ENCODE measurements at regions not wholly inside any gene's neighbourhood (a gene's known extent, or its start where the extent isn't known, plus 50 kb on each side); places are given as distances from the start of the nearest gene placed in this dataset.

- H3K9me3 ChIP-seq (ENCODE audit: low read length), result no peaks in the 10 kb centered on the region
- no peaks in the 10 kb centered on the region for H3K9me2 ChIP-seq (ENCODE audit: low read depth, low read length)
- no peaks in the 10 kb centered on the region for H3K27me3 ChIP-seq (ENCODE audit: insufficient read depth, low read length)
- no peak for TF ChIP-seq EZH2 (IDR thresholded peaks at IDR 0.05; ENCODE audit: borderline replicate concordance, low read length)
- H3F3A ChIP-seq (ENCODE audit: insufficient read depth, low read length), result no peaks in the 10 kb centered on the region
- H3K36me3 ChIP-seq (ENCODE audit: insufficient read depth, low read length), result no peaks in the 10 kb centered on the region
- H3K4me3 ChIP-seq (ENCODE audit: low read depth, low read length, poor library complexity, severe bottlenecking), result no peak overlapping the region
- no peak overlapping the region for H3K4me2 ChIP-seq (ENCODE audit: low read length)
- H3K4me1 ChIP-seq (ENCODE audit: insufficient read depth, low read length, severe bottlenecking), result no peaks in the 10 kb centered on the region
- no peak overlapping the region for H3K9ac ChIP-seq (ENCODE audit: low read length)
- H3K27ac ChIP-seq (ENCODE audit: low read depth, low read length, poor library complexity, severe bottlenecking), result no peak overlapping the region
- H2AFZ ChIP-seq (ENCODE audit: low read length), result no peak overlapping the region
- no peaks in the 10 kb centered on the region for H4K20me1 ChIP-seq (ENCODE audit: insufficient read depth, low read length)
- no peaks in the 10 kb centered on the region for H3K79me2 ChIP-seq (ENCODE audit: insufficient read depth, low read length)
These were observed 440.3 kb upstream of the AADAT start for GRCh38 chr4:170529748-170530722.

- Histone ChIP-seq H3K4me3 (ENCODE audit: low read depth, low read length, poor library complexity, severe bottlenecking) (no peak overlapping the region), H3K4me1 (ENCODE audit: insufficient read depth, low read length, severe bottlenecking) (no peaks in the 10 kb centered on the region), H3K36me3 (ENCODE audit: insufficient read depth, low read length) (no peaks in the 10 kb centered on the region), H3K9me2 (ENCODE audit: low read depth, low read length) (no peaks in the 10 kb centered on the region), H3K9me3 (ENCODE audit: low read length) (no peaks in the 10 kb centered on the region), H3K79me2 (ENCODE audit: insufficient read depth, low read length) (no peaks in the 10 kb centered on the region), H3K27me3 (ENCODE audit: insufficient read depth, low read length) (no peaks in the 10 kb centered on the region), H3K9ac (ENCODE audit: low read length) (no peak overlapping the region), H3K4me2 (ENCODE audit: low read length) (no peak overlapping the region), H2AFZ (ENCODE audit: low read length) (no peak overlapping the region), H3F3A (ENCODE audit: insufficient read depth, low read length) (no peaks in the 10 kb centered on the region), H3K27ac (ENCODE audit: low read depth, low read length, poor library complexity, severe bottlenecking) (no peak overlapping the region), H4K20me1 (ENCODE audit: insufficient read depth, low read length) (no peaks in the 10 kb centered on the region)
- TF ChIP-seq CTCF (IDR thresholded peaks at IDR 0.05; ENCODE audit: low read length), result no peak
- TF ChIP-seq EZH2 (IDR thresholded peaks at IDR 0.05; ENCODE audit: borderline replicate concordance, low read length), result no peak
These were observed 436.7 kb upstream of the AADAT start for GRCh38 chr4:170526471-170526870.

GRCh38 chr4:170522427-170522970, 432.7 kb upstream of the AADAT start:
- no peaks in the 10 kb centered on the region for H3K4me1 ChIP-seq (ENCODE audit: insufficient read depth, low read length, severe bottlenecking)
- no peak overlapping the region for H3K9ac ChIP-seq (ENCODE audit: low read length)
- no peaks in the 10 kb centered on the region for H3K9me2 ChIP-seq (ENCODE audit: low read depth, low read length)
- no peaks in the 10 kb centered on the region for H3F3A ChIP-seq (ENCODE audit: insufficient read depth, low read length)
- no peaks in the 10 kb centered on the region for H4K20me1 ChIP-seq (ENCODE audit: insufficient read depth, low read length)
- H3K27ac ChIP-seq (ENCODE audit: low read depth, low read length, poor library complexity, severe bottlenecking), result no peak overlapping the region
- no peak overlapping the region for H3K4me3 ChIP-seq (ENCODE audit: low read depth, low read length, poor library complexity, severe bottlenecking)
- no peaks in the 10 kb centered on the region for H3K27me3 ChIP-seq (ENCODE audit: insufficient read depth, low read length)
- no peak overlapping the region for H2AFZ ChIP-seq (ENCODE audit: low read length)
- no peaks in the 10 kb centered on the region for H3K36me3 ChIP-seq (ENCODE audit: insufficient read depth, low read length)
- H3K79me2 ChIP-seq (ENCODE audit: insufficient read depth, low read length), result no peaks in the 10 kb centered on the region
- H3K4me2 ChIP-seq (ENCODE audit: low read length), result no peak overlapping the region
- H3K9me3 ChIP-seq (ENCODE audit: low read length), result no peaks in the 10 kb centered on the region
- TF ChIP-seq EZH2 (IDR thresholded peaks at IDR 0.05; ENCODE audit: borderline replicate concordance, low read length) (no peak), CTCF (IDR thresholded peaks at IDR 0.05; ENCODE audit: low read length) (no peak)

Data from OCI-LY1 (cell line).